Activated naive CD8-positive, alpha-beta T cell treated with anti-CD3 and anti-CD28 coated beads, Interleukin-2, amount 50 U/mL, for 16 hours (primary cell): ENCODE measurements at regions not wholly inside any gene's neighbourhood (a gene's known extent, or its start where the extent isn't known, plus 50 kb on each side); places are given as distances from the start of the nearest gene placed in this dataset.
A peak's percentile ranks its signal among the peaks of the same experiment; 100 is the strongest.

Experiments
- DNase-seq: peaks from one replicate; pipeline ENCODE4 v3.0.0-alpha.2; 2020; ENCODE audit warnings: low read depth, low spot score

DNA sequence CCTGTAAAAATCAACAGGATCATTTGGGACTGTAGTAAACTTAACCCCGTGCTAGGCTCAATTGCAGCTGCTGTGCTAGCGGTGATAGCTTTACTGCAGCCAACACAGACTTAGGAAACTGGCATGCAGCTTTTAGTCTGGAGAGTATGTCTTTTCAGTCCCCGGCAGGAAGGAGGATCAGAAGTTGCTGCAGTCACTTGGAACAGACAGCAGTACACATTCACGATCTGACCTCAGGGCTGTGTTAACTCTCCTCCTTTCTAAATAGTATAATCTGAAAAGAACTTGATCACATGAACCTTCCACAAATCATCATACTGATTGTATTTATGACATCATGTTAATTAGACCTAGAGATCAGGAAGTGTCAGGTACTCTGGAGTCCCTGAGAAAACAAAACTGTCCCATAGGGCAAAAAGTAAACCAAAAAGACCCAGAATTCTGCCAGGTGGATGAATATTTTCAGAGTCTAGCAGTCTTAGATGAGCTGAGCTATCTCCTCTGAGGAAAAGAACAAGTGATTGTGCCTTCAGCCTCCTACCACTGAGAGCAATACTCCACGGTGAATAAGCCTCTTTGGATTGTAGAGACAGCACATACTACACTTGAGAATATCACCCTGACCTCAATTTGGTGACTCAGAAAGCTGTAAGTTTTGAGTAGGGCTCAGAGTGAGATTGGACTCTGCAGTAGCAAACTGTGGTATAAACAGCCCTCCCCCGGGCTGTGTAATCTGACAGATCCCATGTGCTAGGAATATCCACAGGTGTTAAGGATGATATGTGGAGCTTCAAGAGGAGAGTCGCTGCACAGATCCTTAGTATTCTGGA is 181.0 kb upstream of the GPR12 start:
- no peak for DNase-seq

DNA sequence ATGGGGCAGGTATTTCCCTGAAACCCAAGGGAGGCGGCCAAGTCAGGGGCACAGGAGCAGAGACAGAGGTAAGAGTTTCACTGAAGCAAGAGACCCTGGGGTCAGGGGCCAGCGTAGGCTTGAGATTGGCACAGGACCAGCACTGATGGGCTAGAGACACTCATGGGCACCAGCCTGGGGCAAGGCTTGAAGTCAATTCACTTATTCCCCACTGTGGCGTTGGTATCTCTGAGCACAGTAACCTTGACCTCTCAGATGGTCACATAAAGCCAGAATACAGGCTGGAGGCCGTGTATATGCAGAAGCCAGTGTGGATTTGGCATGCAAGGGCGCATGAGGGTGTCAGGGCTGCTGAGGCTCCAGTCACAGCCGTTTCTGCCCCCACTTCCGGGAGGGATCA is 173.5 kb upstream of the GPR12 start:
- no peak for DNase-seq

DNA sequence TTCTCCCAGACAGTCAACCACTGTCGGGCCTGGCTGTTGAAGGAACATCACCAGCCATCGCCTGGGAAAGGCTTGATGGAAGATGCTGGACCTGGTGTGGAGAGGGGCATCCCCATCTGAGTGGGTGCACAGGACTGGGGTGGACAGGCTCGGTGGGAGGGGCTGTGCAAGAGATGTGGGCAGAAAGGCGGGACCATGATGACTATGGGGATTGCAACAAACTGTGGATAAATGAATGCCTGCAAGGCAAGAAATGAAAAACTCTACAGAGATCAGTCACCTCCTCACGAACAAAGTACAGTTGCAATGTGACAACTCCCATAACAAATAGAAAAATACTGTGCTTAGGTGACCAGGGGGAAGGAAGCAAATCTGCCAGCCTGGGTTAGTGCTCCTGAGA is 171.9 kb upstream of the GPR12 start:
- DNase-seq, result no peak

DNA sequence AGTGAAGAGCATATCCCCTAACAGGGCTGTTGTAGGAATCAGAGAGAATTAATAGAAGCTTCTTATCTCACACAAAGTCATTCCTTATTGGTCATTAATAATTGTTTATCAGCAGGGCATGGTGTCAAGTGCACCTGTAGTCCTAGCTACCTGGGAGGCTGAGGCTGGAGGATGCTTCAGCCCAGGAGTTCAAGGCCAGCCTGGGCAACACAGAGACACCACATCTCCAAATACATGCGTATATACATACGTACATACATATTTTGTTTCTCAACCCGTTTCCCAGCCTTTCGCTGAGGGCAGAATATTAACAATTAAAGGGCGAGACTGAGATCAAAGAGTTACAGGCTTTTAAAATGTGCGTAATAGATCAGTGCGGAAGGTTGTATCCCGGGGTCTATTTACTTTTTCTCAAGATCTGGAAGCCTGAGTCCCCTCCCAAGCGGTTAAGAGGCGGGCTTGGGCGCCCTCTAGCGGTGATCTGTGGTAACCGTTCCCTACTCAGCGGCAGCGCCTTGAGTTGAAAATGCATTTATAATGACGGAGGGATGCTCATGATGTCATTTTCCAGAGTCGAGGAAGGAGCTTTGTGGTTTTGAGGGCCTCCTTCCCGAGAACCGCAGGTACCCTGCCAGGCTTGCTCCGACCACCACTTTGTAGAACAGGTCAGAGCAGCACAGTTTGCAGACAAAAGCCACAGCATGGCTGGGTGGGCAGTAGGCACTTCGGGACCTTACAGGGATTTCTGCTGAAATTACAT is 169.6 kb upstream of the GPR12 start:
- DNase-seq, result peak; percentile 29

DNA sequence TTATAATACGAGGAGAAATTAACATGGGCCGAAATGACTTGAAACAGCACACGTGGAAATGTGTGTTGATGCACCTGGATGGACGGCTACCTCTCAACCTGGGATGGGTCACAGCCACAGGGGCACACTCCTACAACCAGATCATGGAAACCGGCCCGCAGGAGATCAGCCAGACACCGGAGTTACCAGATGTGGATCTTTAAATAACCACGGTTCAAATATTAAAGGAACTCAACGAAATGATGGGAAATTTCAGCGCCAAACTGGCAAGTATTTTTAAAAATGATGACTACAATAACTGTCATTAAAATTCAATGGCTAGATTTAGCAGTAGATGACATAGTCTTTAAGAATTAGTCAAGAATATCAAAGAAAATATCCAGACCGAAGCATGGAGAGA is 166.9 kb upstream of the GPR12 start:
- no peak for DNase-seq

DNA sequence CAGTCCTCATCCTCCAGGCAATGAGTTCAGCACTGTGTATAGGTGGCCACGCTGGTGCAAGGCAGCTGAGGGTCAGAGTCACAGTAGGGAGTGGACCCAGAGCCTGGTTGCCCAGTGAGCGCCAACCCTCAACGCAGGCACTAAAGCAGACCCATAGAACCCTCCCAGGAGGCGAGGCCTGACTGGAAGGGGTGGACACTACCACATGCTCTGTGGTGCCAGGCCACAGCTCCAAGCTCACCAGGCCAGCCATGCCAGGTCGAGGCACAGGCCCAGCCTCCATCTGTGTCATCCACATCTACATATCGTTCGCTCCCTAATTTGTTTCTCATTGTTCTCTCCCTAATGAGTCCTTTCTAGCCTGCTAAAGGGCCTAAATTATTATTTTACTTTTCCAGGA is 165.8 kb upstream of the GPR12 start:
- DNase-seq, result no peak

DNA sequence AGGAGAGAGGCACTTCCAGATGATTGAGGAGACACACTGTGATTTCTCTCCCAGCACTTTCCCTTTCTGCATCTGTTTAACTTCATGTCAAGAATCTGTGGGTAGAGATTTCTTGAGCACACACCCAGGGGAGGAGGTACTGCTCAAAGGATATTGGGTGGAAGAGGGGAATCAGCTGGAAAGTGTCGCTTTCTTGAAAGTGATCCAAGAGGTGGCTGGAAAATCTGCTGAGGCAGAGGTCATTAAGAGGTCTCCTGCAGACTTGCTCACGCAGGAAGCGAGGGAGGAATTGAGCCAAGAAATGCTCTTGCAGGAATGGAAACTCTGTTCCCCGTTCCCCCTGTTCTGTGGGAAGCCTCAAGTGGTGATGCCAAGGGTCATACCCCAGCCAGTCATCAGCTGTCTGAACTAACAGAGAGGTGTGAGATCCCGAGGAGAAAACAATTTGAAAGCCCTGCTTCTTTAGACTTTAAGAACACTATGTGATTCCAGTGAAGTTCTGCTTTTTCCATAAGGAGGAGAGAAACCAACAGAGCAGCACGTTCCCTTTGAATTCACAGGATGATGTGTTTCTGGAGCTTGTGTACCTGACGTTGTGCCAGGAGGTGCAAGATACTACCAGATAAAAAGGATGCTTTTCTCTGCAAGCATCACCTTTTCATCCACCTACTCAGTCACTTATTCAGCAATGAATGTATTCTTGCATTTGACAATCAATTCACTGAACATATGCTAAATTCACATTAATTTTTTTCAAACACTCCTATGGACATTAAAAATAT is 163.4 kb upstream of the GPR12 start:
- no peak for DNase-seq

DNA sequence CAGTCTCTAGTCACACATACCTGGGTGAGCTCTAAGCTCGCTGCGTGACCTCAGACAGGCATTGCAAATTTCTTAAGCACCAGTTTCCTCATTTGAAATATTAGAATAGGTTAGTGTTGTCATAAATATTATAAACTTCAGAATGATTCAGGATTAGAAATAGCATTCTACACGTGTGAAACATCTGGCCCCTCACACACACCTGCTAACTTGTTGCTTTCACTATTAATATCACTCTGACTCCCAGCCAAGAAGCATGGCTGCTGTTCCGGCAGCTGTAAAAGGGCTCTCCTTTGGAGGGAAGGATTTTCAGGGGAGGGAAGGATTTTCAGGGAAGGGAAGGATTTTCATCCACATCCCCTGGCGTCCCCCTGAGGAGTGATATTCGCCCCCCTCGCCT is 161.3 kb upstream of the GPR12 start:
- no peak for DNase-seq

DNA sequence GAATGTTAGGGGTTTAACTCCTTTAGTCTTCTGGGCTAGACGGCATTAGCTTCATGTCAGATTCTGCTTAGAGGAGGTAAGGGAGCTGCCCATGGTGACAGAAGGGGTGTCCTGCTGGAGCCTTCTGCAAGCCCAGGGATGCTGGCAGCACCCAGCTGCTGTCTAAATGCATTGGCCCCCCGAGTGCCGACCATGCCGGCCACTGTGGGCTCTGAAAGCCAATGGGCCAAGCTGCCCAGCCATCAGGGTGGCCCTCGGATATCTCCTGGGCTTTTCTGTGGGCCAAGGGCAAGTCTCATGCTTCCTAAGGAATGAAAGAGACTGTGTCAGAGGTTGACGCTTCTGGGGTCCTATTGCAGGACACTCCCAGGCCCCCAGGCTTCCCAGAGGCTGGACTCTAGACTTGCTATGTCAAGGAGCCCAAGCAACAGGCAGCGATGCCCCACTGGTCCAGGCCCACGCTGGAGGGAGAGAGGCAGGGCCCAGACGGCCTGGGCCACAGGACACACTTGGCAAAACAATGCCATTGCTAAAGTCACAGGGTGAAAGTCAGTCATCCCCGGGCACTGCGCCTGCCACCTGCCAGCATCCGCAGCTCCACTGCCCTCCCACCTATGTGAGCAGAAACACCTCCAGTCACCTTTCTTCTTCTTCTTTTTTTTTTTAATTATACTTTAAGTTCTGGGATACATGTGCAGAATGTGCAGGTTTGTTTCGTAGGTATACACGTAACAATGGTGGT is 160.2 kb upstream of the GPR12 start:
- DNase-seq, result no peak

DNA sequence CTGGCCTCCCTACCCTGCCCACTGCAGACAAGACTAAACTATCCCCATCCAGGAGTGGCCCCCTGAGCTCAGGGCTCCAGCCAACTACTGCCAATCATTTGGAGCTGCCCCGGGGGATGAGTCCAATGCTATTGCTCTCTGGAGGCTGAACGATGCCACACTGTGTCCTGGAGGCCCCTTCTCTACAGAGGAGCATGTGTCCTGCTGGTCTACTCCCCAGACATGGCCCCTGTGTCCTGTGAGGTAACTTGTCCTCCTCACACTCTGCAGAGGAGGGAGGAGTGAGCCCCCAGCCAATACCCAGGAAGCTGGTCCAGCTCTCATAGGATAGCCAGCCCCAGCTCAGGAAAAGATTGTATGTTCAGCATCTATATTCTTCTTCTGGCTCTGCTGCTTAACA is 159.1 kb upstream of the GPR12 start:
- no peak for DNase-seq

DNA sequence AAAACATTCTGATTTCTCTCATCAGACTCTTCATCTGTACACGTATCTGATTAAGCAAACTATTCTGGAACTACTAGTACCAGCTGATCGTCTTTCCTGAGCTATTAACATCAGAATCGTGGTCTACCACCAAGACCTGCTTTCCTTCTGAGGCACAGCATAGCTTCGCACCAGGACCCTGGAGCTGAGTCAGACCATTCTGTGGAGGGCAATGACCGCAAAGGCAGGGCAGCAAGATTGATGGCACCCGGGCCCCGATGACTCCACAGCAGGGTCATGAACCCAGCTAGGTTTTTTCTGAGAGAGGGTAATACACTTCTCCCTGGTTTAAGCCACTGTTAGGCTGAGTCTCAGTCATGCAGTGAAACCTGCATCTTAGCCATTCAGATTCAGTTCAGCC is 158.7 kb upstream of the GPR12 start:
- DNase-seq, result no peak

DNA sequence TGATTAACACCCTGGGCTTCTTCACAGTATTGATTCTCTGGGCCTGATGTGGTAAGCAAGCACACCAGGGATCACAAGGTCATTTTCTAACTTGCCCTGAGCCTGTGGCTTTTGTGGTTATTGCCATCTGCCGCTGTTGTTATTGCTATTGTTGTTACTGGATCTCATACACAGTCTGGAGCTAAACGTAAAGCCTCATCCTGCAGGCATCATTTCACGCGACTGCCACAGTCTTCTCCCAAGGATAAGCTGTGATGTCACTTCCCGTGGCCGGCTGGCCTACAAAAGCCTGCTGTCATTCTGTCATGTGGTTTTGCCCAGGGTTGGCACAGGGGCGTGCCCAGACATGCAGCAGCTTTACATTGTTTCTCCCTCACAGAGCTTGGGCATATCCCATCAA is 154.0 kb upstream of the GPR12 start:
- no peak for DNase-seq

DNA sequence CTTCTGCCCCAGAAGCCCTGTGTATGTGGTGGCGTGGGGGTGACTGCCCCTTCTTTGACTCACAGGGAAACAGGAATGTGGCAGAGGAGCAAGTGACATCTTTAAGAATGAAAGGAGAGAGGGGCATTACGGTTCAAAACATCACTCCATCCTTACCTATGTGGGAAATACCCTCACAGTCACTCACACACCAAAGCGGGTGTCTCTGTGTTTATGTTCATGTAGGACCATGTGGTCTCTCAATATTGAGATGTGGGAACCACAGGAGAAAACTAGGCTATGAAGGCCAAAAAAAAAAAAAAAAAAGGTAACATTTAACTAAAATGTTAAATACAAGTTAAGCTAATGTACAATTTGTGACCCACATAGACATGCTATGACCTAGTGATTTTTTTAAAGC is 153.6 kb upstream of the GPR12 start:
- no peak for DNase-seq

DNA sequence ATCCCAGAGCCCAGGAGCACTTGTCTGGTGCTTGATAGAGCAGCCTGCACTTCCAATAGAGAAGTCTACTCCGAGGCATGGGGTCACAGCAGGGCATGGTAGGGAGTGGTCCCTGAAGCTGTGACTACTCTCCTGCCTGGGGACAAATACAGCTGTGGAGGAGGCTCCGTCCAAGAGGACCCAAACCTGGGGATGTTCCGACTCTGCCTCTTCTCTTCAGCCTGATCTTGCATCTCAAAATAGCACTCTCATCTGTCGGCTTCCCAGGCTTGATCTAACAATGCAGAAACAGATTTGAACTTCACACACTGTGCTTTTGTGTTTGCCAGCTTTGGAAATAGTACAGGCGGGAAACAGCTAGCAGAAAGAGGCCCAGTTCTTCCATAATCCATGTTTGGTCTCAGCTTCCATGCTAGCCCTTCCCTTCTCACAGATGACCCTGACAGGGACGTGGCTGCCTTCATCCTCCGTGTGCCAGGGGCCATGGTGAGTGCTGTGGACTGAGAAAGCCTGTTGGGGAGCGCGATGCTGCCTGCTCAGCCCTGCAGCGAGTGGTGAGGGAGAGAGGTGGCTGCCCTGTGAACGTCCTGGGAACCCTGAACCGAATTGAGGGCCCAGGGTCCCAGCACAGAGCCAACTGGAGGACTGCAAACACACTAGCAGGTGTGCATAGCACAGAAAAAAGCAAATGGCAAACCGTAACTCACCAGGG is 150.3 kb upstream of the GPR12 start:
- no peak for DNase-seq

DNA sequence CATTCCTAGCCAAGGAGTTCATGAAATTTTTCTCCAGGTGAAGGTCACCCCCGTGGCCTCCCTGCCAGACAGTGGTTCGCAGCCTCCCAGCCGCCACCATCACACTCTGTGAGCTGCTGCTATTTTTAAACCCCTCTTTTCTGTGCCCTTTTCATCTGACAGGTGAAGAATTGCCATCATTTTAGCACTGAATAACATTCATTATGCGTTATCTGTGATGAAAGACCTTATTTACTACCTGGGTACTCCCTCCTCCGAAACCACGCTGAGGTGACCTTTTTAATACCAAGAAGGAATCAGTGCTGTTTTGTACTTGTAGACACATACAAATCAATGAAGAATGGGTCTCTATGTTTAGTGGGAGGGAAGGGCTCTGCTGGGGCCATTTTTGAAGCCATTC is 148.9 kb upstream of the GPR12 start:
- no peak for DNase-seq

DNA sequence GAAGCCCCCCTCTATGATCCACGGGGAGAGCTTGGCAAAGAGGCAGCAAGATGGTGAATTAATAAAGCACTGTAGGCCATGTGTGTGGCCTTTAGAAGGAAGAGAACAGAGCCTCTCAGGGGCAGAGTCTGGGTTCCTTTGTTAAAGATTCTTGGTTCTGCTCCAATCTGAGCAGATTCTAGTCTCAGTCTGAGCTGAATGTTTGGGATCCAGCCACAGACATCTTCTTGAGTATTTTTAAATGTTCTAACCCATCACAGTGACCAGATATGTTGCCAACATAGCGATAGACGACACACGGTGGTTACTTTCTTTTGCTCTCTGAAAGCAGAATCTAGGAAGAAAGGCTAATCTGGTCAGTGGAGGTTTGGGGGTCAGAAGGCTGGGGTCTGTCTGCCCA is 147.5 kb upstream of the GPR12 start:
- DNase-seq, result no peak

DNA sequence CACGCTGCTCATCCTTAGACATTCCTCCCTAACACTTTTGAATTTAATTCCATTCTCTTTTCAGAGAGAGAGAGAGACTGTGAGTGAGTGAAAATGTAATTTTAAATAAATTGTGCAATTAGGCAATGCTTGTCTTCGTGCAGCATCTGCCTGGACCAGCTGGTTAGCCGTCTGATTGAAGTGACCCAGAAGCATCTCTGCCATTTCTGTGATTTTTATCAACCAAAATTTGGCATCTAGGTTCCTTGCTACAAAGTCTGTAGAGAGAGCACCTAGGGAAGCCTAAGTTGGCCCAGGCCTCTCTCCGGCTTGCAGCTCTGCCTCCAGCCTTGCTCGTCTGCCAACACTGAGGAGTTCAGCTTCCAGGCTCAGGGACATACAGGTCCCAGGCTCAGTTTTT is 138.6 kb upstream of the GPR12 start:
- DNase-seq, result no peak

DNA sequence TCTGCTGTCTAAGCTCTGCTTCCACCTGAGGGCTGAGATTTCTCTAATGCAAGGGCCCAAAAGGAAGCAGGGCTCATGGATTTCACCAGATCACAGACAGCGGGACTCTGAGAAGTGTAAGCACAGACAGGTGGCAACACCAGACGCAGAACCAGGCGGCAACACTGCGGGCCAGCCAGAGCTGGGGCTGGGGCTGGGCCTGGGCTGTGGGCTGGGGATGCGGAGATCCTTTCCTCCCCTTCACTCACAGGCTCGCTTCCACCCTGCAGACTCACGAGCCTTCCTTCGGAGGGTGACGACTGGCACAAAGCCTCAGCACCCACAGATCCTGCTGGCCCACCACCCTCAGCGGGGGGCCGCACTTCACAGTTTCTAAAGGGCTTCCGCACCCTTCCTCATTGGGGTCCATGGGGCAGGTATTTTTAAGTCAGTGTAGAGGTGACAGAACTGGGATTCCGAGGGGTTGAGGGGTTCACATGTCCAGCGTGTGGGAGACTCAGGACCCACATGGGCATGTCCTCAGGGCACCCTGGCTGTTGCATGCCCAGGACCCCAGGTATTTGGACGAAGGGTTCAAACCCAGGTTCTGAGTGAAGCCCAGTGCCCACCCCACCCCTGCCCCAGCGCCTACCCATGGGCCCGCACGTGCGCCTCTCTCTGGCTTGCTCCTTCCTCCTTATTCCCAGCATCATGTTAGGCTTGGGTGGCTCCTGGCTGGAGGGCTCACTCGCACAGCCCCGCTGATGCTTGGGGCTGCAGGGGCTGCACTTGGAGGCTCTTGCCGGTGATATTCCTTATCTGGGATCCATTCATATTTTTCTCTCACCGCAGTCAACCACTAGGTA is 137.3 kb upstream of the GPR12 start:
- no peak for DNase-seq

DNA sequence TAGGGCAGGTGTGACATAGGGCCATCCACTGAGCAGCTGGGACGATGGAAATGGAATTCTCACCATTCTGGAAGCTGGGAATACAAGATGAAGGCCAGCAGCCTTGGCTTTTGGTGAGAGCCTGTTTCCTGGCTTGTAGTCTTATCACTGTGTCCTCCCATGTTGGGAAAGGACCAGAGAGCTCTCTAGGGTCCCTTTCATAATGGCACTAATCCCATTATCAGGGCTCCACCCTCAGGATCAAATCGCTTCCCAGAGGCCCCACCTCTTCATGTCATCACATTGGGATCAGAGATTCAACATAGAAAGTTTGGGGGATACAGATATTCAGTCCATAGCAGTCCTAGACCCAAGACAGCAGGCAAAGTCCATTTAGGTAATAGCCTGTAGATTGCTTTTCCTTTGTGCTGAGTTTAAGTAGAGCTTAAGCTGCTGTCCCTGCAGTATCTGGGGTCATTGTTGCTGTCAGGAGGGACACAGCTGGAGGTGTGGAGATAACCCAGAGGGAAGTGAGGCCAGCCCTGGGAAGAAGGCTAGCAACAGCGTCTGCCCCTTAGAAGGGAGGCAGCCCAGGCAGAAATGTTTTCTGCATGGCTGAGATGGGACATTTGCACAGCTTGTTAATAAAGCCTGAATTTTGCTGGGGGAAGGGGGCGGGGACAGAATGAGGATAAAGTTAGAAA is 136.5 kb upstream of the GPR12 start:
- DNase-seq, result no peak
